ENCODE measurements at regions not wholly inside any gene's neighbourhood (a gene's known extent, or its start where the extent isn't known, plus 50 kb on each side); places are given as distances from the start of the nearest gene placed in this dataset.
"Not testable (repeated sequence)": the region's sequence is repeated elsewhere in the genome, so short reads cannot be mapped to it uniquely, and the experiment has no call there.

DNA sequence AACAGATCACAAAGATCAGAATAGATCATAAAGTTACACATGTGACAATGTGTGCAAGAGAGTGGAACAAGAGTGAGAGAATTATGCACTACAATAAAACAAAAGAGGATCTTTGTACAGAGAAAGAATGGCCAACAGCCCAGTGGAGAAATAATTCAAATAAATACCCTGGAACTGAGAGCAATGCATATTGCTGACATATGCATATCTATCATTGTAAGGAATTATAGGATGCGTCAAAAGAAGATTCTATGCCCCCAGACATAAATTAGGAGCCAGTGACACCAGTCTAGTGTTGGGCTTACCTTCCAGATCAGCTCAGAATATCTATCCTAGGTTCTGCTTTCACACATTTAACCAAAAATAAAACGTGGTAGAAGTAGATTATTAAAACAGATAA is 320.1 kb upstream of the VCX start:
- no peak for DNase-seq (ENCODE audit: low read depth, low spot score)

DNA sequence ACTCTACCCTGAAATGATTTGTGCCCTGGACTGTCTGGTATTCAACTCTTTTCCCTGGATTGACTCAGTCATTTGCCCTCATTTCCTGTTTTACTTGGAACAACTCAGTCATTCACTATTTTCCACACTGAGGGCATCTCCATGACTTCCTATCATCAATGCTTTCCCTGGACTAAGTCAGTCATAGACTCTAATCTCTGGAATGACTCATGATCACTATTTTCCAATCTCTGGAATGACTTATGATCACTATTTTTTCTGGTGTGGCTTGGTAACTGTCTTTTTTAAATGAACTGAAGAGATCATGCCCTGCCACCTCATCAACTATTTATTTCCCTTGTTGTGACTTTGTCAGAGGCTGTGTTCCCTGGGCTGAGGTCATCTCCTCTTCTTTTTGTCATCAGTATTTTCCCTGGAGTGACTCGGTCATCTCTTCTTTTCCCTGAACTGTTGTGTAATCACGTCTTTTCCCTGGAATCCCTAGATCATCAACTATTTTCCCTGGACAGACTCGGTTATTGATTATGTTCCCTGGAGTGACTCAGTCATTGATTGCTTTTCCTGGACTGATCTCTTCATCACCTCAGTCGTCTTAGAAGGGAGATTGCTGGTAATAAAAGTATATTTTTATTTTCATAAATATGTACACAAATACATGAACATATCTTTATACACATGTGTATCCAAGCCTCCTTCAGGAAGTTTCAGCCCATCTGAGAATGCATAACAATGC is 327.1 kb upstream of the VCX start:
- no peak for DNase-seq (ENCODE audit: low read depth, low spot score)

DNA sequence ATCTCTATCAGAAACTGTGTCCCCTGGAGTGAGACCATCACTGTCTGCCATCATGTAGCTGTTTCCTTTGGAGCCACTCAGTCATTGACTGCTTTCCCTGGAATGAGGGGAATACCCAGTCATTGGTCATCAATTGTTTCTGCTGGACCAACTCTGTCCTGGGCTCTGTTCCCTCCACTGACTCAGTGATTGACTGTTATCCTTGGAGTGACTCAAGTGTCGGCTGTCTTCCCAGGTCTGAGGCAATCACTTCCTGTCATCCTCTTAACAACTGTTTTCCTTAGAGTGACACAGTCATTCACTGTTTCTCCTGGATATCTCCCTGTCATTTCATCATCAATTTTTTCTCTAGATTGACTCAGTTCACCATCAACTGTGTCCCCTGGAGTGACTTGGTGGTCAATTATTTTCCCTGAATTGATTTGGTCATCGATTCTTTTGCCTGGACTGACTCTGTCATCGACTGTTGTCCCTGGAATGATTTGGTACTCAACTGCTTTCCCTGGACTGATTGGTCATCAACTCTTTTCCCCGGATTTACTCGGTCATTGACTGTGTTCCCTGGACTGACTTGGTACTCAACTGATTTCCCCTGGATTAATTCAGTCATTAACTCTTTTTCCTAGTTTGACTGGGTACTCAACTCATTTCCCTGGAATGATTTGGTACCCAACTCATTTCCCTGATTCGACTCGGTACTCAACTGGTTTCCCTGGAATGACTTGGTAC is 327.9 kb upstream of the VCX start:
- no peak for DNase-seq (ENCODE audit: low read depth, low spot score)

DNA sequence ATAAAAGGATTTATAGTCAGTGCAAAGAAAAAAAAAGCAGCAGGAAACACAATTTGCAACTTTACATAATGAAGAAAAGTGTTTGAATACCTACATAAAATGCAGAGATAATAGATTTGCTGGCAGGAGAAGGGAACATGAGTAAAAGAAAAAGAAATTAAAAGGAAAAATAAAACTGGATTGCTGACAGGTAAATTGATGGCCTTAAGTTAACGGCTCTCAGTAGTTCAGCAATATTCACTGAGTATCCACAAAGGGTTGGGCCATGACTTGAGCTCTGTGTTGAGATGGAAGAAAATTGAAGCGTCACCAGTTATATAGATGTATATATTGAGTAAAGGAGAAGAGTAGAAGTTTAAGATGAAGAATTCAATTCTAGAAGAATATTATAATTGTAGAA is 330.1 kb upstream of the VCX start:
- no peak for DNase-seq (ENCODE audit: low read depth, low spot score)

DNA sequence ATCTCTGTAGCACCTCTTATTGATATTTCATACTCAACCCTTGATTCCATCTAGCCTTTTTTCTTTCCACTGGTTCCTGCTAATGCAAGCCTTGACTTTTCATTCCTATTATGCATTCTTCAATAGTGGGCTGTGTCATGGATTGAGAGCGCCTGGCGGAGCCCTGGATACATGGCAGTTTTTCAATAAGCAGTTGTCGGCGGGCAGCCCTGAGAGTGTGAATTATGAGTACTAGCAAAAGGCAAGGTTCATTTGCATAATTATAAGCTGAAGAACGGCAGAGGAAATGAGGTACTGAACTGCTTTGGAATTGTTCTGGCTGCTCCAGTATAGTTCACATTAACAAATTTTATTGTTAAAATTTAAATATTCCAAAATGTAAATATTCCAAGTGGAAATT is 339.7 kb upstream of the VCX start:
- DNase-seq (ENCODE audit: low read depth, low spot score): no peak

DNA sequence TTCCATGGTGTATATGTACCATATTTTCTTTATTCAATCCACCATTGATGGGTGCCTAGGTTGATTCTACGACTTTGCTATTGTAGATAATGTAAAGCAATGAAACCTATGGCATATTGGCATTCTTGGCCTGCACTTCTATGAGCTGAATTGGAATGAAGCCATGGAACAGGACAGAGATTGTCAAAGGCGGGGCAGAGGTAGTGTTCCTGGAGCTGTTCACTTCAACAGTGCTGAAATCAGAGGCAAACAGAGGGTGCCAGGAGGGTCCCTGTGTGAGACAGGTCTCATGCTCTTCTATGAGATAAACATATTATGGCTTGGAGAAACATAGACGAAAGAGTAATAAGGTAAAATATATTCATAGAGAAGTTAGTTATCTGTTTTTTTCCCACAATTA is 342.6 kb upstream of the VCX start:
- DNase-seq (ENCODE audit: low read depth, low spot score): no peak

DNA sequence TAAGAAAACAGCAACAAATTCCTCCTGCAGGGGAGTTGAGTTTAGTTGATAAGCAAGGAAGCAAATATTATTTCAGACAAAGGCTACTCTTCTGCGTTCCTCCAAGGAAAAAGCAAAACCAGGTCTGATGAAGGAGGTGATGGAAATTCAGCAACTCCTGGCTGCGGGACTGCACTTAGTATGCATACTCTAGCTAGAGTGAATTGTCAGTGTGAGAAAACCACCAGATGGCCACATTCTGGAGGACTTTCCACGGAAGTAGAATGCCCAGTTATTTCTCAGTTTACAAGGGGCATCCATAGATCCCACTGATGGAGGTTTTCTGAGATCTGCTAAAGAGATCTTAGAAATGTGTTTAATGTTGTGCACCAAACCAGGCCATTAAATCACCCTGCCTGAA is 338.6 kb upstream of the PUDP start:
- no peak for DNase-seq (ENCODE audit: low read depth, low spot score)

DNA sequence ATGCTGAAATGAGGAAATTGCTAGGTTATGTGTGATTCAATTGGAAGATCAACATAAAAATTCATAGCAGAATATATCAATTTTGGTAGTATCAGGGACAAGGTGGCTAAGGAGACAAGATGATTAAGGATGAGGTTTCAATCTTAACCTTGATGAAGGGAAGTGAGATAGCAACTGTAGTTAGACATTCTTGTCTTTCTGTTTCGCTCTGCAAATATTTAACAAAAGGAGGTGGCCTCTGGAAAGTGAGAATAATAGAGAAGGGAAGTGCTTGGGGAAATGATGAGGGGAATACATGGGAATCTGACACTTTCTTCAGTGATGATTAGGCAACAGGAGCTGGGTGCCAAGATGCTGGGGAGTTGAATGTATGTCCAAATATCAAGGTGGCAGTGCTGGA is 337.1 kb upstream of the PUDP start:
- DNase-seq (ENCODE audit: low read depth, low spot score): no peak

DNA sequence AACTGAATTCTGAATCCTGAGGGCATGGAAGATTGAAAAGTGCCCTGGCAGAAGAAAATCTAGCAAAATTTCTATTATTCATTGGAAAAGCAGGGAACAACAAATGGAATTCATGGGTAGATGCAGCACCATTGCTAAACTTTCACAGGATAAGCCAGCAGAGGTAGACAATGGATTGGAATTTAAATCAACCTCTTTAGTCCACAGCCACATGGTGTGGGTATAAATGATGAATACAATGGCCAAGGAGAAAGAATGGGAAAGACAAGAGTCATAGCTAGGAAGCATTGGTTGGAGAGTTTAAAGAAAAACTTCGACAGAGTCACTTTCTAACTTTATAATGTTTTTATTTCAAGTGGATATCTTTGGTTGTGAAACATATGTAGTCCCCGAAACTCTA is 332.8 kb upstream of the PUDP start:
- no peak for DNase-seq (ENCODE audit: low read depth, low spot score)

DNA sequence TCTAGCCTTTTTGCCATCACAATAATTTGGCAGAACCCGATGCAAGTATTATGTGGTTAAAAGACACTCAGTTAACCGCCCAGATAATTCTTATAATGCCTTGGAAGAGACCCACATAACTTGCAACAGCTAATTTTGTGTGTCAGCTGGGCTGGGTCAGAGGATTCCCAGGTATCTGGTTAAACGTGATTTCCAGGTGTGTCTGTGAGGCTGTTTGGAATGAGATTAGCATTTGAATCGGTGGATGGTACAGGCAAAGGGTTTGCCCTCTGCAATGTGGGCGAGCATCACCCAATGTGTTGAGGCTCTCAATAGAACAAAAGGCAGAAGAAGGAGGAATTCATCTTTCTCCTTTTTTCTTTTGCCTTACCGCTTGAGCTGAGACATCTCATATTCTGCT is 314.2 kb upstream of the PUDP start:
- no peak for DNase-seq (ENCODE audit: low read depth, low spot score)

DNA sequence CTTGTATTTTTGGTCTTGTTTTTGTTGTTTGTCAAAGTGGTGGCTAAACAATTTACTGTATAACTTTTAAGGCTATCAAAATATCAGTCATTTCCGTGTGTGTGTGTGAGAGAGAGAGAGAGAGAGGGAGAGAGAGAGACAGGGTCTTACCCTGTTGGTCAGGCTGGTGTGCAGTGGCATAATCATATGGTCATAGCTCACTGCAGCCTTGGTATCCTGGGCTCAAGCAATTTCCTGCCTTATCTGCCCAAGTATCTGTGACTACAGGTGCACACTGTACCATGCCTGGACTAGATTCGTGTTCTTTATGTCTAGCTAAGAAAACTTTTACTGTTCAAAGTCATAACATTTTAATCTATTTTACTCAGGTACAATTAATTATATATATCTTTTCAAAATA is 313.1 kb upstream of the PUDP start:
- DNase-seq (ENCODE audit: low read depth, low spot score): not testable (repeated sequence)

DNA sequence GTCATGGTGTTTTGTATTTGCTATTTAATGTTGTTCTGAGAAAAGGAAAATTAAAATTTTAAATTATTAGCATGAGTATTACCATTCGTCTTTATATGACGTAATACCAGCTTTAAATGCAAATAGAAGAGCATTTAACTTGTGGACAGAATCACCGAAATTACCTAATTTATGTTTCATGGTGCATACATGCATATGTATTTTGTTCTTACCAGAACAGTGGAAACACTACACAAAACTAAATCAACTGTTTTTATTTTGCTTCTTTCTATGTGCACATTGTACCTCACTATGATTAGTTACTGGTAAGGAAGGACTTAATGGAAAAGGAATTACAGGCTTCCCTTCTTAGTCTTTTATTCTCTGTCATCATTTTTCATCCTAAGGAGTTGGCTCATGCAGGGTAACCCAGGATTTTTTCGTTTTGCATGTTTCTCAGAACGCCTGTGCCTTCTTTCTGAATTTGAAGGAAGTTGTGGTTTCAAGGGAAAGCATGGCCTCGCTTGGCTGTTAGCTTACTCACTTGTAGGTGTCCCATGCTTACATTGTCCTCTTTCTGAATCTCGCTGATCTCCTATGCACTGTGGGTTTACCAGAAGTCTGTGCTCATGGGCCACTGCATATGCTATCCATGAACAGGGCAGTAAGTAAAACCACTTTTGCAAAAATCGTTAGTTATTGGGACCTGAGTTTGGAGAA is 300.0 kb upstream of the PUDP start:
- no peak for DNase-seq (ENCODE audit: low read depth, low spot score)

DNA sequence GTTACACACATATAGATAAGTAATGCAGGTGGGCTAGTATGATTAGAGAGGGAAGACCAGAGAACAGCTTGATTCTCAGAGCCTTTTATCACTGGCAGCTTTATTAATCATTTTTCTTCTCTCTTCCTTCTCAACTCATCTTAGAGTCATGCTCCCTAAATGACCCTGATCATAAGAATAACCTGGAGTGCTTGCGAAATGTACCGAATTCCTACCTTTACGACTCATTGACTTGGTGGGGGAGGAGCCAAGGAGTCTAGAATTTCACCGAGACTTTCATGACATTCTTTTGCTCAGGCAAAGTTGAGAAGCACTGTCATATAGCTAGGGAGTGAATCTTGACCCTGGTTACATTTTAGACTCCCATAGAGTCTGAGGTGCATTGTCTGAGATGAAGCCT is 298.9 kb upstream of the PUDP start:
- no peak for DNase-seq (ENCODE audit: low read depth, low spot score)

DNA sequence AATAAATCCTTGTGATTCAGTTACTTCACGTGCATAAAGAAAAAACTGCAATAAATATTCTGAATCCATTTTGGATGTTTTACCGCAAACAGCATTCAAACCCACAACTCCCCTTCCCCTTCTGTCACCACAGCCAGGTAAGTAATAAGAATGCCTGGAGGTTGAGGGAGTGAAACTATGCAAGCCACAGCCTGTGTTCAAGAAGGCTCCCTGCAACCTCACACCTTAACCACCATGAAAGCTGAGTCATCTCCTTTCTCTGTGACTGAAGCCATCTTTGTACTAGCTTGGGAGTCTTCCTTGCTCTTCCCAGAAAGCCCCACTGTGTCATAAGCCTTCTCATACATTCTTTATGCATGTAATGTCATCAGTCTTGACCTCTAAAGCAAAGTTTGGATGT is 297.0 kb upstream of the PUDP start:
- DNase-seq (ENCODE audit: low read depth, low spot score): no peak

DNA sequence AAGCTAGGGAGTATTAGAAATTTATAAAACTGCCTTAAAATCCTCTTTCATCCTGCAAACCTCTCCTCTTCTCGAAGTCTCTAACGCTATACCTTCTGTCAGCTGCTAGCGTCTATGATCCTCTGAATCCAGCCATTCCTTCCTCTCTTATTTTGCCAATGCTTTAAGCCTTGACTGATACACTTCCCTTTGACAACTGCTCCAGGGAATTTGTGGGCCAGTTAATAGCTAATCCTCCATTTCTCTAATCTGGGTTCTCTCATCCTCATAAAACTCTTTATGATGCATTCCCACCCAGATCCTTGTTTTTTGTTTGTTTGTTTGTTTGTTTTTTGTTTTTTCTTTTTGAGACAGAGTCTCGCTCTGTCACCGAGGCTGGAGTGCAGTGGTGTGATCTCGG is 293.6 kb upstream of the PUDP start:
- no peak for DNase-seq (ENCODE audit: low read depth, low spot score)

DNA sequence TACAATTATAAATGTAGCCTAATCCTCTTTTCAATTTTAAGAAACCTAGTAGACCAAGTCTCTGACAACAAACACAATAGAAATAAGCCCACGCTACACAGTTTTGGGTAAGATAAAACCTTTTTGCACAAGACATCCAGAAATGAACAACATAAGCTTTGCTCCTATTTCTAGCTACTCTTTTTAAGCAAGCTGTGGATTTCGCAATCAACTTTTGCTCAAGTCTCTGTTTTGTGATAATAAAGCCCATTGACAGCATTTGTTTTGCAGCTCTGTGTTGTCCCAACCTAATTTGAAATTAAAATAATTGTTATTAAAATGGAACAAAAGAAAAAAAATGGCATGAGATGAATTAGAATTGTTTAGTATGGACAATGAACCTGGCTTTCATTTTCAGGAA is 287.9 kb upstream of the PUDP start:
- no peak for DNase-seq (ENCODE audit: low read depth, low spot score)

DNA sequence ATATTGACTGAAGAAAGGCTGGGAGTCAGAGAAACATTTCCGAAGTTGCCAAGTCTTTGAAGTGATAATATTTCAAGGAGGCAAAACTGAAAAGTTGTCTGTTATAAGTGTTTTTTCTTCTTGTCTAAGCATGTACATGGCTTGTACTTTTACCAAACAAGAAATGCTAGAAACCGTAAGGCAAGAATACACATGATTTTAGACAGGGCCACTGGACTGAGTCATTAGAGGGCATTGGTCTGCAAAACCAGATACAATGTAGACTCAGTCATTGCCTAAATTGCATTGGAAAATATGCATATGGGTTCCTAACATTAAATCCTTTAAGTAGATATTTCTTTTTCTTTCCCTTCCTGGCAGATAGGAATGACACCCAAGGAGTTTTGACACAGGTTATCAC is 284.9 kb upstream of the PUDP start:
- DNase-seq (ENCODE audit: low read depth, low spot score): no peak

DNA sequence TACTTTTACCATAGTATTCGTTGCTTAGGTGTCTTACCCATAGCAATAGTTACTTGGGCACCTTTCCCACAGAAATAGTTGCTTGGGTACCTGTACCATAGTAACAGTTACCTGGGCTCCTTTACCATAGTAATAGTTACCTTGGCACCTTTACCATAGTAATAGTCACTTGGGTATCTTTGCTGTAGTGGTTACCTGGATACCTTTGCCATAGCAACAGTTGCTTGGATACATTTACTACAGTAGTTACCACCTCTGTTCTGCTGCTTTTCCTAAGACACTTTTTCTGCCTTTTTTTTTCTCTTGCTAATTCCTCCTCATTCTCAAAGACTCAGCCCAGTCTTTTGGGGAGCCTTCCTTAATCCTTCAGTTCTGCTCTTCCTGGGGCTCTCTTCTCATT is 272.8 kb upstream of the PUDP start:
- no peak for DNase-seq (ENCODE audit: low read depth, low spot score)

DNA sequence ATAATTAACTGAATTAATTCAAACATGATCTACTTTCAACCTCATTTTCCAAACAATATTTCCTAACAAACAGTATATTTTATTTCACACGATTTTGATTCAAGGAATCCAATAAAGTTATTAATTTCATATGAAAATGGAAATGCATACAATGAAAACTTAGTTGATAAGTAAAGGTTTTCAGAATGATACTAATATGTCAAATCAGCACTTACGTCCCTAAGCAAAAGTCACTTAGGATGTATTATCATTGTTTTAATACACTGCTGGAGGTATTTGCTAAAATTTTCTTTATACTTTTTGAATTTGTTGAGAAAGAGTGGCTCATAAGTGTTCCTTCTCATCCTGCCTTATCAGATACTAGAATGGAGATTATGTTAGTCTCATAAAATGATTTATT is 266.8 kb upstream of the PUDP start:
- DNase-seq (ENCODE audit: low read depth, low spot score): no peak

DNA sequence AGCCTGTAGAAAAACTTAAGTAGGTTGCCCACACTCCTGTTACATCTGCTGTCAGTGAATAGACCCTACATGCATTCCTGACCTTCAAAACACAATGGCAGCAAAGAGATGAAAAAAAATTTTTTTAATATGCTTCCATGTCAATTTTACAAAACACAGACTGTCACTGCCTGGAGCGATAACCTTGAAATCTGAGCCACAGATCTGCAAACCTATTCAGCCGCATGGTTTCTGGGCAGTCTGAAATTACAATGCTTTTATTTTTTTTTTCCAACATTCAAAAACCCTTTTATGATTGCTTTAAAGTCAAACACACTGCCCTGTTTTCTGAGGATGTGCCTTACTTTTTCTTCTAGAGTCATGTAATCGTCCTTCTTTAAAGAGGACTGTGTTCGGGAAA is 264.9 kb upstream of the PUDP start:
- DNase-seq (ENCODE audit: low read depth, low spot score): no peak

DNA sequence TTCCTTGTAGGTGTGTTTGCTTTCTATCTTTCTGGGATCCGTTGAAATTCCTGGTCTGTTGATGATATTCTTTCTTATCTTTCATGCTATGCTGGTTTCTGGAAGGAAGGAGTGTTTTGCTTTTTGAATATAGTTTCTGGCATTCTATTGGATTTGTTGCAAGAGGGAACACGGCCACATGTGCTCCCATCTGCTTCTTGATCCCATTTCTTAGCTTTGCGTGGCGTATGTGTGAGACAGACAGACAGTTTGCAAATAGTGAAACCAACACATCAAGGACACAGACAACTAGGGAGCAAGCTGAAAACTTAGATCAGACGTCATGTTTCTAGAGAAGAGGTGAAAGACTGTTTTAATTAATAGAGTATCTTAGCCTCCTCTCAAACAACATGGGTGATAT is 261.9 kb upstream of the PUDP start:
- DNase-seq (ENCODE audit: low read depth, low spot score): no peak

DNA sequence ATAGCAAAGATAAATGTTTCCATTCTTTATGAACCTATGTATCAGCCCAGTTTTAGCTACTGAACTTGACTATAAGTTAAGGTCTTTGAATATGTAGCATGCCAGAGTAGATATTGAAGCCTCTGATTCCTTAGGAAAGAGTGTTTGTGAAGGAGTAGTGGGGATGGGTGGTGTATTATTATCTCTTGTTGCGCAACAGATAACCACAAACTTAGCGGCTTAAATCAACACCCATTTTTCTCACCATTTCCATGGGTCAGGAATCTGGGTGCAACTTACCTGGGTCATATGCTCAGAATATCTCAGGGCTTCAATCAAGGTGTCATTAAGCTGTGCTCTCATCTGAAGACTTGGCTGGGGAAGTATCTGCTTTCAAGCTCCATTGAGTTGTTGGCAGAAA is 251.4 kb upstream of the PUDP start:
- DNase-seq (ENCODE audit: low read depth, low spot score): no peak

DNA sequence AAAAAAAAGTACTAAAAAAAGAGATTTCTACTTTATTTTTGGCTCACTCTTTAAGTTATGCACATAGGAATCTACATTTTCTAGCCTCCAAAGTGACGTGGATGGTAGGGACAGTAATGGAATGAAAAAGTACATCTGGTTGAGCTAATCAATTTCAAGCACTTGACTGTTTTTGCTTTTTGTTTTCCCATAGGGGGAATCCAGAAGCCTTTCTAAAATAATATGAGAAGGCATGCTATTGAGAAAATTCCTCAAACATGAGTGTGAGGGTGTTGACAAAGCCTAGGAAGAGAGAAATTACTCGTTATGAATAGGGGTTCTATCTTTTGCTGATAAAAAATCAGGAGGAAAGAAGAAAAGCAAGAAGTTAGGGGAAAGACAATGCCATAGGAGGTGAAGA is 242.5 kb upstream of the PUDP start:
- no peak for DNase-seq (ENCODE audit: low read depth, low spot score)
